Activated CD4-positive, CD25-positive, alpha-beta regulatory T cell treated with anti-CD3 and anti-CD28 coated beads, Interleukin-2, amount 50 U/mL, for 72 hours (primary cell): ENCODE measurements at regions not wholly inside any gene's neighbourhood (a gene's known extent, or its start where the extent isn't known, plus 50 kb on each side); places are given as distances from the start of the nearest gene placed in this dataset.

Experiments used
- DNase-seq: peaks from one replicate; pipeline ENCODE4 v3.0.0; 2021

GRCh38 chr12:127362121-127362520 is 904.8 kb upstream of the TMEM132C start:
- no peak for DNase-seq

DNA sequence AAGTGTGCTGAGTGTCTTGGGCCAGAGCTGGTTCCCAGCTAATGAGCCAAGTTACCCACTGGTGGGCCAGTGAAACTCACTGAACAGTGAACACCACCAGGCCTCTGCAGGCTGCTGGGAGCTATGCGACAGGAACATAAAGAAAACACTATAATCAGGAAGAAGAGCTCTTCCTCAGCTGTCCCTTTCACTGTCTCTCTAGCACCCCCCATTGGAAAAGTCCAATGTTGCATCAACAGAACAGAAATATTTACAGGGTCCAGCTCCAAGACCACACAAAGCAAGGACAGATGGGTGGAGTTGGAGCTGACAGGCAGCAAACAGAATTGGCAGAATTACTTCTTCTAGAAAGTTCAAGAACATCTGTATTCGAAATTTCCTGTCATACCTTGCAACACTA is 903.6 kb upstream of the TMEM132C start:
- DNase-seq, result no peak

DNA sequence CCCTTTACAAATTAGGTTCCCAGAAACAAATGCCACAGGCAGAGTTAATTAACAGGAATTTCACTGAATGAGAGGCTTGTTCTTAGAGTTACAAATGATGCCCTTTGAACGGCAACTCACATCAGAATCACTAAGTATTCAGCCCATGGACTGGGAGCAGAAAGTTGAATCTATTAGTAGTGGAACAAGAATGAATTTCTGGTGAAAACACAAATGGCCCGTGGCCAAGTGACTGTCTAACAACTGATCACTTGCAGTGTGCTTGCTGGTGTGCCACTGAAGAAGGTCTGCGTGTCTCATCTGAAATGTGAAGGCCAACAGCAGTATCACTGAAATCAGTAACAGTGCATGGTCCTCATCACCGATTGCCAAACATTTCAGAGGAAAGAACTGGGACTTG is 893.4 kb upstream of the TMEM132C start:
- no peak for DNase-seq

GRCh38 chr12:127374447-127374846 is 892.5 kb upstream of the TMEM132C start:
- DNase-seq, result no peak

DNA sequence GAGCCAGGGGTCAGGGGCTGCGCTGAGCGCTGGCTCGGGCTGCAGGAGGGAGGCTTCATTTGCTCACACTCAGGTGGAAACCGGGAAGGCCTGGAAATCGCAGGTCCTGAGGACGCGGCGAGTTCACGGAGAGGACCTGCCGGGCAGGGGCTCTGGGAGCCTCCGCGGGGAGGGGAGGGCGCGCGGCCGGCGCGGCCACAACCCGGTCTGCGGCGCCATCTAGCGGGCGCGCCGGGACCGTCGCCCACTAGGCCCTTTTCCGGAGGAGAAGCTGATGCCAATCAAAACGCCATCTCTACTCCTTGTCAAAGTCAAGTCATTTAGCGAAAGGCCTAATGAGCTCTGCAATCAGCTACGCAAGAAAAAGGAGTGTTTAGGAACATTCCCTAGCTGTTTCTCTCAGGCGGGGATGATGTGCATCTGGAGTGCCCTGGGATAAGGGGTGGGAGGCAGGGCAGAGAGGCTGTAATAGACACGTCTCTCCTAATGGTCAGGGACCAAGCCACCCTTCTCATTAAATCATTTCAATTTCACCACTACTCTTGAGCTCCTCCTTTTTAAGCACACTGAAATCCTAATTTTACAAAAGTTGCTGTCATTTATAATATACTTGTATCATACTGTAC is 885.8 kb upstream of the TMEM132C start:
- peak; percentile 29 for DNase-seq

GRCh38 chr12:127381681-127382080 is 885.3 kb upstream of the TMEM132C start:
- DNase-seq, result no peak

GRCh38 chr12:127383281-127383680 is 883.7 kb upstream of the TMEM132C start:
- DNase-seq, result no peak

DNA sequence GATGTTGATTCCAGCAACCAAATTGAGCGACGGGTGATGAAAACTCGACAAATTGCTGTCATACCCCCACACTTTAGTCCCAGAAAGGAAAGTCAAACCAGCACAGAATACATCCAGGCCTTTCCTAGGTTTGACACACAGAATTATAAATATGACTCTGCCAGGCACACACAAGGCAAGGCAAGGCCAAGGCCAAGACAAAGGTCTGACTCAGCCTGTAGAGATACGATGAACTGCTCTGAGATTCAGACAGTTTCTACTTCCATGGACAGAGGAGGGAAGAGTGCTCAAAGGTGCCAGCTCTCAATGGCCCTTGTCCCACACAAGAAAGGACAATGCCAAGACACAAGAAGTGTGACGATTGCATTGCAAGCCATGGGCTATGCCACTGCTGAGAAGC is 880.2 kb upstream of the TMEM132C start:
- no peak for DNase-seq

- no peak for DNase-seq
These were observed 878.0 kb upstream of the TMEM132C start for GRCh38 chr12:127388985-127389384.

- no peak for DNase-seq
These were observed 877.0 kb upstream of the TMEM132C start for GRCh38 chr12:127389923-127390322.

DNA sequence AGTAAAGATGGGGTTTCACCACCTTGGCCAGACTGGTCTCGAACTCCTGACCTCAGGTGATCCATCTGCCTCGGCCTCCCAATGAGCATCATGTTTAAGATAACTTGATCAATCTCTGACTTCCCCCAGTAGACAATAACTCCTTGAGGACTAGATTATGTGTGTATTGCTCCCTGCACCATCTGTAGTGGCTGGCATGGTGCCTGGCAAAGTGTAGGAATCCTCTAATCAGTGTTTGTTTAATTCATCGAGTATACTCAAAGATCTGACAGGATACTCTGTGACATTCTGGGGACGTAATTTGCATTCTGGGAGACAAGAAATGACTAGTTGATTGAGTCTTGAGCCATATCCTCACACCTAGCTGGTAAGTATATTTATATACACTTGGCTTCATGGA is 873.5 kb upstream of the TMEM132C start:
- DNase-seq, result no peak

DNA sequence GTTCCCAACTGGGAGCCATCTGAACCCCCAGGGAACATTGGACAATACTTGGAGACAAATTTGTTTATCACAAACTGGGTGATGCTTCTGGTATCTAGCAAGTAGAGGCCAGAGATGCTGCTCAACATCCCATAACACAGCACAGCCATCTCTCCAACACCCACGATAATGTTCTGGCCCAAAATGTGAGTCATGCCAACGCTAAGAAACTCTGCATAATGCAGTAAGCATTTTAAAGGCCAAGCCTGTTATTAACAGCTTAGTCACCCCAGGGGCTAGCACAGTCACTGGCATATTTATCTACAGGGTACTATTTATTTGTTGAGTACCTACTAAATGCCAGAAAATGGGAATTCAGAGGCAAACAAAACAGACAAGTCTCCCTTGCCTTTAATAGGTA is 873.1 kb upstream of the TMEM132C start:
- DNase-seq, result no peak

DNA sequence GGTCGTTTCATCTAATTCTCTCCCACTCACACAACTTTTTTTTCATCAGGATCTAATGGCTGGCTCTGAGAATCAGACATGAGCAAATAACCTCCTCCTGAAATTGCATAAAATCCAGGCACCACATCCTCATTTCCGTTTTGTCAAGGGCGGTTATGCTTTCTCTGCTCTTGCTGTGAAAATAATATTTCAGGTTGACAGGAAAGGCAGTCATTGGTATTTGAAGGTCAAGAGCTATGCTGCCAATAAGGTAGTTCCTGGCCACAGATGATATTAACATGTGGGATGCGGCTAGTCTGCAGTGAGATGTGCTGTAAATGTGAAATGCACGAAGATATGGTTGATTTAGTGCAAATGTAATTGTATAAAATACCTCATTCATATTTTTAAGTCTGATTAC is 870.2 kb upstream of the TMEM132C start:
- DNase-seq, result no peak

DNA sequence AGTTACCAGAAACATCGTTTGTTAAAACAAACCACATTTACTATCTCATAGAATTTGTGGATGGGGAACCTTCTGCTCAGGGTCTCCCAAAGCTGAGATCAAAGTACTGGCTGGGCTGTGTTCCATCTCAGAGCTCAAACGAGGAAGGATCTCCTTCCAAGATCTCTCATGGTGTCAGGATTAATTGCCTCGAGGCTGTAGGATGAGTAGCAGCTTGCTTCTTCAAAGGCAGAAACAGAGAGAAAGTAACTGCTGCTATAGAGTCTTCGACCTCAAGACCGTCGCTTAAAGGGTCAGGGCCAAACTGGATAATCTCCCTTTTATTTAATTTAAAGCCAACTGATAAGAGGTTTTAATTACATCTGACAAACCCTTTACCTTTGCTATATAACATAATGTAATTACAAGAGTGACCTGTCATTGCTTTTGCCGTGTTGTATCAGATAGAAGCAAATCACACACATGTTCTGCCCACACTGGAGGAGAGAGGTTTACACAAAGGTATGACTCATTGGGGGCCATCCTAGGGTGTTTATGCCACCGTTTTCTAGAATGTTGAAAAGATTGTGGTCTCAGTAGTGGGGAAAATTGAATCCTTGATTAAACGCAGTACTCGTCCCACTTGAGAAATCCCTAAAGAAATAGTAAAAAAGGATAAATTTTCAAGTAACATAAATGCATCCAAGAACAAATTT is 868.8 kb upstream of the TMEM132C start:
- DNase-seq, result no peak

DNA sequence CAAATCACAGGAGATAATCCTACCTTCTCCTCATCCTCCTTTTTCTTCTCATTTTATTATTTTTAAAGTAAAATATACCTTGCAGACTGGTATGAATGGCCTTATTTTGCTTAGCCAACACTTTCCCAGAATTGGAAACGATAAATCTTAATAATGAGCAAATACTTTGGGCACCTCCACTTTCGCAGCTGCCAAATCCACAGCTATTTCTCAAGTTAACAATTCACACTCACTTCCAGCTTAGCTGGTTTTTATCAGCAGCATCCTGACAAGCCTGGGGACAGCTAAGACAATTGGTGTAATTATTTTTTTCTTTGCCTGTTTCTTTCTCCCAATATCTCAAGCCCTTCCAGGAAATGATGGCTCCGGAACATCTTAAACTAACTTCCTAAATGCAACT is 867.5 kb upstream of the TMEM132C start:
- DNase-seq, result no peak

- DNase-seq, result no peak
These were observed 866.7 kb upstream of the TMEM132C start for GRCh38 chr12:127400221-127400620.

DNA sequence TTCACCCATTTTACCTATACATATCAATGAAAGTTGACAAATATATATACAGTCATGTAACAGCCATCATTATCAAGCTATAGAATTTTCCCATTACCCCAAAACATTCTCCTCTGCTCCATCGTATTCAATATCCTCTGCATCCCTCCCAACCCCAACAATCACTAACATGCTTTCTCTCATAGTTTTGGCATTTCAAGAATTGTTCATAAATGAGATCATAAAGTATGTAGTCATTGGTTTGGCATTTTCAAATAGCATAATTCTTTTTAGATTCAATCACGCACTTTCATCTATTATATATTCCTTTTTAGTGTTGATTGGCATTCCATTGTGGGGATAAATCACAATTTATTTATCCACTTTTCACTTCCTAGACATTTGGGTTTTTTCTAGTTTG is 866.0 kb upstream of the TMEM132C start:
- no peak for DNase-seq

- no peak for DNase-seq
These were observed 865.4 kb upstream of the TMEM132C start for GRCh38 chr12:127401536-127401935.

GRCh38 chr12:127411166-127411915 is 855.6 kb upstream of the TMEM132C start:
- DNase-seq, result no peak

- no peak for DNase-seq
These were observed 855.0 kb upstream of the TMEM132C start for GRCh38 chr12:127411981-127412380.

DNA sequence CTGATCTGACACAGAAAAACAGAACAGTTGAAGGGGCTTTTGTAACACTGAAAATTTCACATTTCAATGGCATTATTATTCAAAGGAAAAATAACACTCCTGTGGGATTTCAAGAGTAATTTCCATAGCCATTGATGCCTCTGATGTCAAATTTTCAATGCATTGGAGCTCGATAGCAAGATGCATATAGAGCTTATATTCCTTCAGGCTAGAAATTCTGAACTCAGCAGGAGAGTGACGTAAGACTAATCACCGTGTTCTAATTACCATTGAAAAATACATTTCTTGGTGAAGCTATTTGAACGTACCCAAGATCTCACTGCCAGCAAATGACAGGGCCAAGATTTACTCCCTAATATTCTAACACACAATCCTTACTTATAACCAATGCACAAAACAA is 854.1 kb upstream of the TMEM132C start:
- DNase-seq, result no peak

DNA sequence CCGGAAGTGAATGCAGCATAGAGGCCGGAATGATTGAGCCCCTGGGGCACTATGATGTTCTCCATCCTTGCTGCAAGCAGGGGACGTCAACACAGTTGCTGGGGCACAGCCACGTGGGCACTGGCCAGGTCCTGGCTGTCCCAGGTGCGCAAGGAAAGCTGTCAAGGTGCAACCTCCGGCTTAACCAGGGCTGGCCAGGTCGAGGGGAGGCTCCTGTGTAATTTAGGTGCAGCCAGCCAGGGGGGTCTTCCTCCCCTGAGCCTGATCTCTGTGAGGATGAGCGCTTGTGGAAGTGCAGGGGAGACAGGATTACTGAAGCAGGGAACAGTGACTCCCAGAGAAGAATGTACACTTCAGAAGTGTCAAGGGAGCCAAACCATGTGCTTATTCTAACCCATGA is 852.8 kb upstream of the TMEM132C start:
- DNase-seq, result no peak

DNA sequence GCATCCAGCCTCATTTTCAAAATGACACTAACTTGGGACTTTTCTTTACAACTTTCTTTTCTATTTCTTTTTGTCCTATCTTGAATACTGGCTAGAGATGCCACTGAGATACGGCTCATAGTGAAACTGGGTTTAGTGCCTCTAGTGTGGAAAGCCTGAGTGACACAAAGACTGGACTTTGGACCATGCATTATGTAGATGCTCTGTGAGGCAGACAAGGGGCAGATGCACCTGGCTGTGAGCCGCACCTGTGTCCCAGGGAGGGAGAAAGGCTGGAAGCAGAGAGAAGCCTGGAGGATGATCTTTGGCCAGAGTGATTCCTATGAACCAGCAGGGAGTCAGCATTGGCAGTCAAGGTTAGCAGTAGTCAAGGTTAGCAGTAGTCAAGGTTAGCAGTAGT is 852.3 kb upstream of the TMEM132C start:
- DNase-seq, result no peak

GRCh38 chr12:127416796-127417195 is 850.2 kb upstream of the TMEM132C start:
- DNase-seq, result no peak
